ENCODE measurements at regions not wholly inside any gene's neighbourhood (a gene's known extent, or its start where the extent isn't known, plus 50 kb on each side); places are given as distances from the start of the nearest gene placed in this dataset. TPM values are rescaled to one million over a fixed set of nuclear protein-coding genes. Genes with fewer than 3 reads are reported as not detected.

DNA sequence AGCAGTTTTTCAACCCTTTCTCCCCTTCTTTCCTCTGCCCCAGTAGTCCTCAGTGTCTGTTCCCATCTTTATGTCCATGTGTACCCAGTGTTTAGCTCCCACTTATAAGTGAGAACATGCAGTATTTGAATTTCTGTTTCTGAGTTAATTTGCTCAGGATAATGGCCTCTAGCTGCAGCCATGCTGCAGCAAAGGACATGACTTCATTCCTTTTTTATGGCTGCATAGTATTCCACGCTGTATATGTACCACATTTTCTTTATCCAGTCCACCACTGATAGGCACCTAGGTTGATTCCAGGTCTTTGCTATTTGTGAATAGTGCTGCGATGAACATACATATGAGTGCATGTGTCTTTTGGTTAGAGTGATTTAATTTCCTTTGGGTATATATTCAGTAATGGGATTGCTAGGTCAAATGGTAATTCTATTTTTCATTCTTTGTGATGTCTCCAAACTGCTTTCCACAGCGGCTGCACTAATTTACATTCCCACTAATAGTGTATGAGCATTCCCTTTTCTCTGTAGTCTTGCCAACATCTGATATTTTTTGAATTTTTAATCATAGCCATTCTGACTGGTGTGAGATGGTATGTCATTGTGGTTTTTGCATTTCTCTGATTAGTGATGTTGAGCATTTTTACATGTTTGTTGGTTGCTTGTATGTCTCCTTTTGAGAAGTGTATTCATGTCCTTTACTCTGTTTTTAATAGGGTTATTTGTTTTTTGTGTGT, 54.6 kb upstream of the ANK2 start:
- no peaks in the 10 kb centered on the region for H4K20me1 ChIP-seq (ENCODE audit: insufficient read depth, low read length)
- no peaks in the 10 kb centered on the region for H3K79me2 ChIP-seq (ENCODE audit: insufficient read depth, low read length)
- no peak overlapping the region for H2AFZ ChIP-seq (ENCODE audit: low read length)
- H3K27me3 ChIP-seq (ENCODE audit: insufficient read depth, low read length), result no peaks in the 10 kb centered on the region
- peaks cover 8% of the 10 kb centered on the region for H3K4me1 ChIP-seq (ENCODE audit: insufficient read depth, low read length)
- no peaks in the 10 kb centered on the region for H3K9me3 ChIP-seq (ENCODE audit: low read depth, low read length)
- H3K36me3 ChIP-seq (ENCODE audit: insufficient read depth, low read length), result no peaks in the 10 kb centered on the region
- TF ChIP-seq, protein P1, sequence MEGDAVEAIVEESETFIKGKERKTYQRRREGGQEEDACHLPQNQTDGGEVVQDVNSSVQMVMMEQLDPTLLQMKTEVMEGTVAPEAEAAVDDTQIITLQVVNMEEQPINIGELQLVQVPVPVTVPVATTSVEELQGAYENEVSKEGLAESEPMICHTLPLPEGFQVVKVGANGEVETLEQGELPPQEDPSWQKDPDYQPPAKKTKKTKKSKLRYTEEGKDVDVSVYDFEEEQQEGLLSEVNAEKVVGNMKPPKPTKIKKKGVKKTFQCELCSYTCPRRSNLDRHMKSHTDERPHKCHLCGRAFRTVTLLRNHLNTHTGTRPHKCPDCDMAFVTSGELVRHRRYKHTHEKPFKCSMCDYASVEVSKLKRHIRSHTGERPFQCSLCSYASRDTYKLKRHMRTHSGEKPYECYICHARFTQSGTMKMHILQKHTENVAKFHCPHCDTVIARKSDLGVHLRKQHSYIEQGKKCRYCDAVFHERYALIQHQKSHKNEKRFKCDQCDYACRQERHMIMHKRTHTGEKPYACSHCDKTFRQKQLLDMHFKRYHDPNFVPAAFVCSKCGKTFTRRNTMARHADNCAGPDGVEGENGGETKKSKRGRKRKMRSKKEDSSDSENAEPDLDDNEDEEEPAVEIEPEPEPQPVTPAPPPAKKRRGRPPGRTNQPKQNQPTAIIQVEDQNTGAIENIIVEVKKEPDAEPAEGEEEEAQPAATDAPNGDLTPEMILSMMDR (IDR thresholded peaks at IDR 0.05; ENCODE audit: extremely low read depth, low read depth, low read length), result no peak
- DNase-seq (ENCODE audit: insufficient read length, low spot score, missing footprints), result no peak
- no peak overlapping the region for H3K4me3 ChIP-seq (ENCODE audit: insufficient read depth, low read length)
- no peak overlapping the region for H3K4me2 ChIP-seq (ENCODE audit: insufficient read depth, low read length)
- no peak overlapping the region for H3K27ac ChIP-seq (ENCODE audit: low read depth, low read length)

Small RNA genes in the stretch of these regions (small RNA-seq; reads per million reads assigned to genes)
- gene AC017007.1, result not detected
- gene RF00019, result not detected
